ENCODE measurements at regions not wholly inside any gene's neighbourhood (a gene's known extent, or its start where the extent isn't known, plus 50 kb on each side); places are given as distances from the start of the nearest gene placed in this dataset.

DNA sequence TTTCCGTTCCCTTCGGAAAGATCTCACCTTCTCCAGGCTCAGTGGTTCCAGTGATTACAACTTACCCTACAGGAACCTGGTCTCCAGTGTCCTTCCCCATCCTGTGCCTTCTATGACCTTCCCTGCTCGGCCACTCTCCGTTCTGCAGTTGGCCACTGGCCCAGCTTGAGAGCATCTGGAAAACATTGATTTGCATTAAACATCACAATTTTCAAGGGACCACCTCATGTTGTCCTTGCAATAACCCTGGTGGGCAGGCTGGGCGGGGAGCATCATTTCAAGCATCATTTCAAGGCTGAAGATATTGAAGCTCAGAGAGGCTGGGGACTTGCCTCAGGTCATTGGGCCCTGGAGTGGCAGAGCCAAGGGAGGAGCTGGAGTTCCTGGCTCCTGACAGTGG is 177.4 kb downstream of the SEC61B start:
- DNase-seq (ENCODE audit: low read depth, low spot score), result no peak

DNA sequence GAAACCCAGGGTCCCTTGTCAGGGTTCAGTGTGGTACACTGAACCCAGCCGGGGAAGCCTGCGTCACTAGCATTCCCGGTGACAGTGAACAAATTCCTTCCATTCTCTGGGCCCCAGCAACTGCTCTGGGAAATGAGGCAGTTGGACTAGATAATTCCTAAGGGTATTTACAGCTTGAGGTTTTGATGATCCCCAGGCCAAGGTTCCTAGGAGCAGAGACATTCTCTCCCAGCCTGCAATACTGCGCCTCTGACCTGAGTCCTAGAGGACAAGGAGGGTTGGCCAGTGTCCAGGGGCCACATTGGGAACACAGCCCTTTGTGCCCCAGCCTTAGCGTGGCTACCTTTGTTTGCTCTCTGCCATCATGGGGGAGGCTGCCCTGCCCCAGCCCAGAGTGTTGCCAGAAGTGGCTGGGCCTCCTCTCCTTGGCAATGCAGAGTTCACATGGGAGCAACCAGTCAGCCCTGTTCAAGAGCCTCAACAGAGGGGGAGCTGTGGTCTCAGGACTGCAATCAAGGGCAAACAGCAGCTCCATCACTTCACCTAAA is 178.2 kb downstream of the SEC61B start:
- no peak for DNase-seq (ENCODE audit: low read depth, low spot score)

DNA sequence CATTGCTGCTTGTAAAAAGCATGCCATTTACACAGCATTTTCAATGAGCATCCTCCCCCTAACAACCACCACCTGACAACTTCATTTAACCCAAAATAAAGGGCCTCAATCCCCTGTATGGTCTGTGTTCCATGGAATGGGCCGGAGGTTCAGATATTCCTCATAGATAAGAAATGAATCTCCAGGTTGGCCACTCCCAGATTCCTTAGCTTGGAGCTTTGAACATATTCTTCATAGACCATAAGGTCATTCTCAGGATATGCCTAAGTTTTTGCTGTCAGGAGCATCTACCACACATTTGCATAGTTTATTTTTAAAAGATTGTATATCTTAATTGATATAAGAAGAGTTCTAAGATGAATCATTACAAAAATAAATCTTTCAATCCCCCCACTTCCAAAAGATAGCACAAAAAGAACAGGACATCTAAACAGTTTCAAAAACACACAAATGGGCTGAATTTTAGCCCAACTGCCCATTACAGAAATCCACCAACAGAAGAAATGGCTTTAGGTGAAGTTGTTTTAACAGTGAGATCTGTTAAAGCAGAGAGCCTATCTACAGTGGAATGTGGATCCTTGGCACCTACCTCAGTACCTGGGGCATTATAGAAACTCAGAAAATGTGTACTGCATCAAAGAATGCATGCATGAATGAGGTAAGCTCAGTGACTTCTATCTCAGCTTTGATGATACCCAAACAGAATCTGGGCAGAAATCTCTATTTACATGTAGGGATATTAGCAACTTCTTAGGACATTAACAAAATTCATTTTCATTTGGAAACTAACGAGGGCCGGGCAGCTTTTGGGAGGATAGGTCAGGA is 179.8 kb downstream of the SEC61B start:
- DNase-seq (ENCODE audit: low read depth, low spot score), result no peak

DNA sequence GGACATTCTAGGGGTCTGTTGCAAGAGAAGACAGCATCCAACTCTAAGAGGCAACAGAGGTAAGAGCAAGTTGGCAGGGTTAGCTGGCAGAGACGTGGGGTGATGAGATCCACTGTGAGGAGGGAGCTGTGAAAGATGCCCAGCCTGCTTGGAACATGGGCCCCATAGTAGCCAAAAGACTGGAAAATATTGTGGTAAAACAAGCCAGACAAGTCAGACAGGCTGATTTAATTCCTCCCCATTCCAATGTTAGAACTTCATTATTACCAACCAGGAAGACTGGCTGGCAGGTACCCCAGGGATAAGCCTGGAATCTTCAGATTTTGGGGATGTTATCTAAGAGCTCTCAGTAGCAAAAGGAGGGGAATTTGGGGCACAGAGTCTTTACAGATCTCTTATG is 181.3 kb downstream of the SEC61B start:
- no peak for DNase-seq (ENCODE audit: low read depth, low spot score)

DNA sequence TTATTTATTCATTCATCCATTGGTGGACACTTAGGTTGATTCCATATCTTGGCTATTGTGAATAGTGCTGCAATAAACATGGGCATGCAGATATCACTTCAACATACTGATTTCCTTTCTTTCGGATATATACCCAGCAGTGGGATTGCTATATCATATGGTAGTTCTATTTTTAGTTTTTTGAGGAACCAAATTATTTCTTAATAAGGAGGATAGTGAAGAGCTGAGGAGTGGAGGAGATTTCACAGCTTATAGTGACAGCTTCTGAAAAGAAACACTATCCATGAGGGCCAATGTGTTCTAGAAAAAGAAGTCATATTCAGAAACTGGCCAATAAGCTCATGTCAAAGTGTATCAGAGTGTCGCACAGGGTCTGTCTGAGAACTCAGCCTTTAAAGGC is 183.3 kb downstream of the SEC61B start:
- DNase-seq (ENCODE audit: low read depth, low spot score), result no peak

DNA sequence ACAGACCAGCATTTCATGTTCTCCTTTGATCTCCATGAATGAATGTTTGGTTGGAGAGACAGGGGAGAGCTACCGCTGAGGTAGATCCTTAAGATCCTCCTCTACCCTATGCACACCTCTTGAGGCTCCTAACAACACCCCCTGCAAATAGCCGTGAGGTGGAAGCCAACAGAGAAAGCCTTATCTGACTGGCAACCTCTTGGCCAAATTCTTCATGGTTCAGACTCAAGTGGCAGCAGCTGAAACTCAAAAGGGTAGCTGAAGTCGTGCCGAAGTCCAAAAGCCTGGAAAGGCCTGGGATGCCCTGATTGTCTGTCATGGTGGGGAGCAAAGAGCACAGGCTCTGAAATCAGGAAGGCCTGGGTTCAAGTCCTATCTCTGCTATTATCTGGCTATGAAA is 184.9 kb downstream of the SEC61B start:
- DNase-seq (ENCODE audit: low read depth, low spot score), result no peak

DNA sequence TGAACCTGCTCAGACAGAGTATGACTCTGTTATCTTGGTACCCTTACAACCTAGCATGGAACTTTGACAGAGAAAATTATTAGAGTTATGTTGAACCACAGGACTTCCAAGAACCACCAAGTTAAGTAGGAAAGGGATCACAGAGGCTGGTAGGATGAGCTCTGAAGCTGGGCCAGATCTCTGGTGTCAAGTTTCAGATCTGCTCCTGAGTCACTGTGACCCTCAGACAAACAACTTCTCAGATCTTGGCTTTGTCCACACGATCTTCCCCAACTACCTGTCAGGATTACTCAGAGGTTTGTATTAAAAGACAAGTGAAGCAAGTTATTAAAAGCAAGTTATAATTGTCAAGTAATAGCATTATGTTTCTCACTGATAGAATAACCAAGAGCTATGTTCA is 189.0 kb downstream of the SEC61B start:
- peak; percentile 18 for DNase-seq (ENCODE audit: low read depth, low spot score)

DNA sequence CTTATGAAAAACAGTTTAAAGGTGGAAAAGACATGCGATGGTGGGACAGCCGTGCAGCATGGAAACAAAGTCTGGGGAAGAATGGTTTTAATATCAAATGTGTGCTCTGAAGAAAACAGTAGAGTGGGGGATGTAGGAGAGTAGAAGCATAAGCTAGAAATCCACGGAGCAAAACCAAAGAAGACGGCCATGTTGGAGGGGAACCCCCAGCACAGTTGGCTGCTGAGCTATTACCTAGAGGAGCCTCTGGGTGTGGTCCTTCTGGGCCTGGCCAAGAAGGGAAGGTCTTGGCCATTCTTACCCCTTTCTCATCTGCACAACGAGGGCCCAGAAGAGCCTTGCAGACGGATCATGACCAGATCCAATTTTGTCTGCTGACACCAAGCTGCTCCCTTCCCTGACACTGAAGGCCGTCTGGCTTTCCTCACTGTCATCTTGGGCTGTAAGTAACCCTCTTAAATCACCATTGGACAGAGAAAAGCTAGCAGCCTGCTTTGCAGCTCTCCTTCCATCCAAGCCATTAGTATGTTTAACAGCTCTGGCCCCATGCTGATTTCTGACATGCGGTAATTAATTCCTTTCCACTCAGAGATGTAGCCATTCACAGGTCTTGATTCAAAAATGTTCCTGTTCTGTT is 189.5 kb downstream of the SEC61B start:
- DNase-seq (ENCODE audit: low read depth, low spot score), result no peak

DNA sequence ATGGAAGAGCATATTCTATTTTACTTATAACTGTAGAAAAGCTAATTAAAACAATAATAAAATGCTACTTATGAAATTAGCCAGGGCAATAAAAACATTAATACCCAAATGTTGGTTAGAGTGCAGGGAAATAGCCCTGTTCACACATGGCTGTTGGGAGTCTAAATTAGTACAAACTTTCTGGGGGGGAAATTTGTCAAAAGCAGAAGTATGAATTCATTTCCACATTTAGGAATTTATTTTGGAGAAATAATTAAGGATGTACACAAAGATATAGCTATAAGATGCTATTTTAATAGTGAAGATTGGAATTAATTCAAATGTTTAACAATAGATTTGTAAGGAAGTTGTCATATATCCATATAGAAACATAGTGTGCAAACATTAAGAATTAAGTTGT is 190.5 kb downstream of the SEC61B start:
- no peak for DNase-seq (ENCODE audit: low read depth, low spot score)

DNA sequence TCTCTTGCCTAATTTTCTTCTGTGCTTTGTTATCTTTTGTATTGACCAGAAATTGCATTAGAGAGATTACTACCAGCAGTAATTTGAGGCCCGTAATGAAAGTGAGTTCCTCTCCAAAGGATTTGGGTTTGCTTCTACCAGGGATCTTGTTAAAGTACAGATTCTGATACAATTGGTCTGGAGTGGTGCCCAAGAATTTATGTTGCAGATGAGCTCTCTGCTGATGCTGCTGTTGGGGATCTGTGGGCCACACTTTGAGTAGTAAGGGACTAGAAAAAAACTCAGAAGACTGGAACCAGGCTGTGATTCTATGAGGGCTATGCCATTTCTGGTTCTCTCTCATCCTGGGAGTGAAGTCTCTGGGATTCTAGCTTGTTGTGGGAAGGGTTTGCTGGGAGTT is 192.2 kb downstream of the SEC61B start:
- DNase-seq (ENCODE audit: low read depth, low spot score), result no peak

DNA sequence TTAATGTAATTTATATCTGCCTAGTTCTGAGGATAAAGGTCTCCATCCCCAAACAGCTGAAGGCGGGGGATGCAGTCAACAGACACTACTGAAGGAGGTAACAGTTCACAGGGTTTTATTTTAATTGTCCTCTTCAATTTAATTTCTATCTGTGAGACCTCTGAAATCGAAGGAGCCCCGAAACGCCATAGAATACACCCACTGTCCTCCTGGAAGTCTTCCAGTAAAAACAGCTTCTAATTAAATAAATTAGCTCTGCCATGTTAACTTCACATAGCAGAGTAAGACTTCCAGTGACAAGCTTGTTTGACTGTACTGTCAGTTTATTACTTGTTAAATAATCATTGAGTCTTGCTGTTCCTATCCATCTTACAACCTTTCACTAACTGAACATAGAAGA is 193.5 kb downstream of the SEC61B start:
- DNase-seq (ENCODE audit: low read depth, low spot score), result no peak

DNA sequence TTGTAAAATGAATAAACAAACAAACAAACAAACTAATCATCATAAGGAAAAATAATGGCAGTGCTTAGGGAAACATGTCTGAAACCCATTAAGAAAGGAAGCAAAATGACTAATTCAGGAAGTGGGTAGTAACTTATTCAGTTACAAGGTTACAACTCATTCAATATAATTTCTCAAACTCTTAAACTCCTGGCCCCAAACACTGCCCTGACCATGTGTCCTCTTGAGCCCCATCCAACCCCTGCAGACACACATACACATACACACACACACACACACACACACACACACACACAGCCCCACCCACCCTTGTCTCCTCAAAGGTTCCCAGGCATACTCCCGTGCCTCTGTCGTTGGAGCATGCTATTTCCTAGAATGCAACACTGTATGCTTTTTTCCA is 193.9 kb downstream of the SEC61B start:
- DNase-seq (ENCODE audit: low read depth, low spot score), result no peak

DNA sequence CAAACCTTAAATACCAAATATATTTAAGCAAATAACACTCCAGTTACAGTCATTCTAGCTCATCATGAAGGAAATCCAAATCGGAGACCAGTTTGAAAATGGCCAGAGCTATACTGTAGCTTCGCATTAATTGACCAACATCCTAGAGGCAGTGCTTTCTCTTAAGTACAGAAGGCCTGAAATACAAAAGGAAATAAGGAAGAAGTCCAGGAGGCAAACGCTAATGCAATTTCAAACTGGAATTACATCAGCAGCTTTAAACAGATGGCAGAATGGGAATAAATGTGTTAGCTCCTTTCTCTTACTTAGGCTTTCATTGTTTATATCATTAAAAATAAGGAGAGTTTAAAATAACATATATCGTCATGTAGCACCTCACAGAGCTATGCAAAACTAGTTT is 197.0 kb downstream of the SEC61B start:
- no peak for DNase-seq (ENCODE audit: low read depth, low spot score)

DNA sequence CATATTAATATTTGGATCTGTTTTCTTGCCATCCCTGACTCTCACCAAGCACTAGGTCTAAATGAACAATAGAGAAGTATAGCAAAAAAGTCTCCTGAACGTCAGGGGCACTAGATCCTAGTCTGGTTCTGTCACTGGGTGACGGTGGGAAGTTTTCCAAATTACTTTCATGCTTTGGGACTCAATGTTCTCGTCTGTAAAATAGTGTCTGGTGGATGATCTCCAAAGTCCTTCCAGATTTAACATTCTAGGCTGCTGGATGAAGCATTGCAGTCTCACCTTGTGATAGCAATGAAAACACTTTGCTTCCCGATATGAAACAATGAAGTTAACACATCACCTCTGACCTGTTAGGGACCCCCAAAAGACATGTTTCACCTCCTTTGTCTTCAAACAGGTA is 199.3 kb downstream of the SEC61B start:
- DNase-seq (ENCODE audit: low read depth, low spot score), result no peak

DNA sequence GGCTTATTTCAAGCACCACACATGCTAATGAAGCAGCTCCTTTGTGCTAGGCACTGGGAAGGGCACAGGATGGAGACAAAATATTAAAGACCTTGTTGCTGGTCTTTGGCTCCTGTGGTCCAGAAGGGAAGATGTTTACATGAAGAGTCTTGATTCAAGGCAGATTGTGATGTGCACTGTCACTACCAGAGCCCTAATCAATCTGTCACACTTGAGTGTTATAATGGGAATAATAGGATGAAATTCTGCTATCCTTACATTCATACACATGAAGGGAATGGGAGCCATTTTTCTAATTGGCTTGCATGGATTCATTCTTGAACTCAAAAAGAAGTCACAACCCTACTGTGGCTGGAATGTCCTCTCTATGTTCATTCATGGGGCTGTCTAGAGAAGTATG is 203.0 kb downstream of the SEC61B start:
- DNase-seq (ENCODE audit: low read depth, low spot score), result no peak

DNA sequence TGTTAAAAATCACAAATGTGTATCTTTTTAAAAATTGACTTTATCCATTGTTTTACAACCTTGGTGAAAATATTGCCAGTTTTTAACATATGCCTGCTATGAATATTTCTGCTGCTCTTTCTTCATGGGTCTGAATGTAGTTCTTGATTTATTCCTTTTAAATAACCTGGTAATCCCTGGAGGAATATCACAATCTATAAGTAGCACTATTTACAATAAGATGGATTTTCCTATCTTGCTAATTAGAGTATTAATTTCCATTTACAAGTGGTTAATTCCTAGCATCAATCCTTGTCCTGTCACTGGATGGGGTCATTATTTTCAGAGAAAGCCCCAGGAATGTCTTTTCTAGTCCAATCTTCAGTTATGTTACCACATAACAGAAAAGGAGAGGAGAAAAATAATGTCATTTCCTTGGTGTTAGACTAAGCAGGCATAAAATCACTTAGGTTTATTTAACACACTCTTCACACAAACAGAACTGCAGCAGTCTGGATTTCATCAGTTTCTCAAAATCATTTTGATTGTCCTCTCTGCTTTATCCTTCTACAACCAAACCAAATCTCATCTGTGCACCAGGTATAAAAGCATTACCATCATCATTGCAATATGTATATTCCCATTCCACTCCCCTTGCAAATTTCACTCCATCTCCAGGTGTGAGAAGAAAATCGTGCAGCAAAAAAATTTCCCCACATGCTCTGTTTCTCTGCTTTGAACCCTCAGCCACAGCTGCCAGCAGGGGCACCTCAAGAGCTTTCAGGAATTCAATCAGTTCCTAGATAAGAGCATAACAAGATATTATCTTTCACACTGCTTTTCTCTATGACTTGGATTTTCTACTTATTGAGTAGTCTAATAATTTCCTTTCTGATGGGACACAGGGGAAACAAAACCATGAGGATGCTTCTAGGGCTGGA is 204.1 kb downstream of the SEC61B start:
- DNase-seq (ENCODE audit: low read depth, low spot score), result no peak

DNA sequence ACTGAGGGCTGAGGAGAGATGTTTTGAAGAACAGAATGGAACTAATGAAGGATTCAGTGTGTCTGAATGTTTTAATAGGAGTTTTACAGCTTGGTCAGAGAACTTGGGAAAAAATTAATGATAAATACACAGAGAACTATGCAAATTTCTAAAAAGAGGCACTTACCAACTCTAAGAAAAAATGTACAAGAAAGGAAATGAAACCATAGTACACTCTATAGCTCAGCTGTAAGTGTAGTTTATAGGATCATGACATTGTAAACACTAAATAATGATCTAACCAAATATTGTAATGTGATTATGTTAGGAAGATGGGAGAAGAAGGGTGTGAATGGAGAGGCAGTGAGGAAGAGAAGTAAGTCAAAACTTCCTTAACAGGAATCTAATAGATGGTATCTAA is 205.2 kb downstream of the SEC61B start:
- DNase-seq (ENCODE audit: low read depth, low spot score), result no peak

DNA sequence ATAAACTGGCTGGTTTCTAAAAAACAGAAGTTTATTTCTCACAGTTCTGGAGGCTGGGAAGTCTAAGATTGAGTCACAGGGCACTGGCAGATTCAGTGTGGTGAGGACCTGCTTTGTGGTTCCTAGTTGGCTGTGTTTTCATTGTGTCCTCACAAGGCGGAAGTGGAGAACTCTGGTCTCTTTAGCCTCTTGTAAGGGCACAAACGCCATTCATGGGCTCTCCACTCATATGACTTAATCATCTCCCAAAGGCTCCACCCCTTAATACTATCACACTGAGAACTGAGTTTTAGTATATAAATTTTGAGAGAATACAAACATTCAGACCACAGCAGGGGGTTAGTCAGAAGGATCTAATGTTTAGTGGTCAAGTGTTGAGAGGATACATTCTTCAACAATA is 208.2 kb downstream of the SEC61B start:
- DNase-seq (ENCODE audit: low read depth, low spot score), result peak; percentile 67

DNA sequence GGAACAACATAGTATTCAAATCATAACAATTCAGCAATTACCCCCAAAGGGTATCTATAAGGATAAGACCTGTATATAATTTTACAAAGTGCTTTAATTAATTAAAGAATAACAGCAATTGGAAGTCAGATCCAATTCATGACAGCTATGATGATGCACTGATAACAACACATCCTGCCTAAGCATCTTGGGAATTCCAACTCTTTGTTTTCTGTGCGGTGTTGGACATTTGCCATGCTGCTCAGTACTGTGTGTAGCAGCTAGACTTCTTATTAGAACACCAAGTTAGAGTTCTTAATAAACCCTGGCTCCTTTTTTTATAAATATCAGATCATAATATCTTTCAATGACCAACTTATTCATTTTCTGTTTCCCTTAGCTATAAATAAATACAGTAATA is 209.0 kb downstream of the SEC61B start:
- peak; percentile 83 for DNase-seq (ENCODE audit: low read depth, low spot score)

DNA sequence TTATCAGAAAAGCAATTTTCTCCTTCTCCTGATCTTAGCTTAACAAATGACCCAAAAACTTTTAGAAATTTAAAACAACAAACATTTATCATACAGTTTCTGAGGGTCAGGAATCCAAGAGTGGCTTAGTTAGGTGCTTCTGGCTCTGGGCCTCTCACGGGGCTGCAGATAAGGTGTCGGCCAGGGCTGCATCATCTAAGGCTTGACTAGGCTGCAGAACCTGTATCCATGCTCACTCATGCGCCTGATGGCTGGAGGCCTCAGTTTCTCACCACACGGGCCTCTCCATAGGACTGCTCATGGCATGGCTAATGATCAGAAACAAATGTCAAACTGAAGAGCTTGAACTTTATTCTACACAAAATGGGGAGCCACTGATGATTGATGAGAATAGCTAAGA is 210.0 kb downstream of the SEC61B start:
- DNase-seq (ENCODE audit: low read depth, low spot score), result no peak

DNA sequence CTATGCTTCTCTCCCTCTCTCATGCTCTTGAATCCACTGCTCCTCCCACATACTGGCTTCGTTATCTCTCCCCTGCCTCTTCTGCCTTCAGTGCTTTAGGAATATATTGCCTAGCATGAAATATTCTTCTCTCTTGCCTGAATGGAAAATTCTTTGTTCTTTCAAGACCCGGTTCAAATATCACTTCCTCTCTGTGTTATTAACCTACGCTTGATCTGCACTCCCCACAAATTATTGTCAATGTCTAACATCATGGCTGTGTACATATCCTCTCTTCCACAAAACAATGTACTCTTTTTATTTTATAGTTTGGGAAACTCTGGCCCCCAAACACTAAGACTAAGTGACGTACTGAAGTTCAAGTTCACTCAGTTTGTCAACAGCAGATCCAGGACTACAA is 211.0 kb downstream of the SEC61B start:
- DNase-seq (ENCODE audit: low read depth, low spot score), result no peak

DNA sequence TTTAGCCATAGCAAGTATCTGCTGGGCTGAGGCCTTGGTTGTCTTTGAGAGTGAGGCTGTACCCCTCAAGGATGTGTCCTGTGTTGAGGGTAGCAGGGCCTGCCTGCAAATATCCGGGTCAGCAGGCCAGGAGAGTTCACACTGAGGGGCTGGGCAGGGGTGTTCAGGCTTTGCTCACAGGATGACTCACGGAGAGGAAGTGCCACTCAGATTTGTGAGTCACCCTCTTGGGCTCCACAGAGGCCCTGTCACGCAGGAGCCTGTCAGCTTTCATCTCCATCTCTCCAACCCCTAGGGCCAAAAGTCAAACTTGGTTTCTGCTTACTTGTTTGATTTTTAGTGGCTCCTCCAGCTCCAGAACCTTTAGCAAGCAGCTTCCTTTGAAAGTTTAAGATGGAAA is 211.5 kb downstream of the SEC61B start:
- peak; percentile 88 for DNase-seq (ENCODE audit: low read depth, low spot score)

Data from astrocyte of the hippocampus (primary cell).